ENCODE measurements at regions not wholly inside any gene's neighbourhood (a gene's known extent, or its start where the extent isn't known, plus 50 kb on each side); places are given as distances from the start of the nearest gene placed in this dataset.

- Histone ChIP-seq H4K20me1 (ENCODE audit: control insufficient read depth, insufficient read depth, insufficient read length) (no peaks in the 10 kb centered on the region), H2AFZ (ENCODE audit: low read length) (no peak overlapping the region), H4K5ac (ENCODE audit: insufficient read length, low read depth, low read length) (no peak overlapping the region), H4K8ac (replicated peaks; ENCODE audit: insufficient read length, low read depth, low read length) (no peak overlapping the region), H2AK5ac (ENCODE audit: insufficient read length, low read length) (no peak overlapping the region), H2BK5ac (ENCODE audit: insufficient read length, low read length) (no peak overlapping the region), H3K4me1 (ENCODE audit: insufficient read depth, low read length) (no peaks in the 10 kb centered on the region), H3K27ac (ENCODE audit: insufficient read length, low read depth, low read length) (no peak overlapping the region), H3K9ac (ENCODE audit: extremely low read depth, insufficient read length, low read length) (no peak overlapping the region), H3K56ac (ENCODE audit: insufficient read length, low read depth, low read length) (no peak overlapping the region), H3K14ac (ENCODE audit: insufficient read depth, low read length) (no peak overlapping the region), H2BK15ac (ENCODE audit: low read depth, low read length) (no peak overlapping the region), H3K4ac (ENCODE audit: low read depth, low read length) (no peak overlapping the region), H3K4me2 (ENCODE audit: insufficient read depth, insufficient read length, low read length) (no peak overlapping the region), H3K79me2 (ENCODE audit: insufficient read depth, low read length) (no peaks in the 10 kb centered on the region), H3K27me3 (ENCODE audit: insufficient read depth, low read length) (no peaks in the 10 kb centered on the region), H3K23ac (ENCODE audit: insufficient read length, low read depth, low read length) (no peak overlapping the region), H2BK12ac (ENCODE audit: insufficient read length, low read depth, low read length) (no peak overlapping the region), H2BK20ac (ENCODE audit: low read depth, low read length, poor library complexity, severe bottlenecking) (no peak overlapping the region), H2BK120ac (ENCODE audit: low read depth, low read length, poor library complexity, severe bottlenecking) (no peak overlapping the region), H3K79me1 (ENCODE audit: insufficient read depth, low read depth, low read length, poor library complexity, severe bottlenecking) (no peaks in the 10 kb centered on the region), H3T11ph (ENCODE audit: low read length) (no peak overlapping the region), H3K18ac (ENCODE audit: insufficient read length, low read depth, low read length) (no peak overlapping the region), H3K9me3 (ENCODE audit: control insufficient read depth, low read depth, low read length) (no peaks in the 10 kb centered on the region), H3K23me2 (ENCODE audit: insufficient read length, low read depth, low read length, poor library complexity, severe bottlenecking) (no peaks in the 10 kb centered on the region), H4K91ac (ENCODE audit: insufficient read length, low read depth, low read length) (no peak overlapping the region)
- no peak overlapping the region for H3K27ac Mint-ChIP-seq
- H3K27me3 Mint-ChIP-seq (ENCODE audit: low read depth), result no peaks in the 10 kb centered on the region; the same call in 1 of the 2 replicates
- H3K36me3 Mint-ChIP-seq (ENCODE audit: insufficient read depth in 1 of 3, low read depth in 3 of 3), result no peaks in the 10 kb centered on the region
- no peak for DNase-seq
- no CpG with 5 or more reads among the region's 10 CpGs for WGBS (ENCODE audit: extremely low coverage, insufficient read length, low lambda C conversion rate)
- peaks cover 4 to 9% of the 10 kb centered on the region in 2 experiments for H3K4me1 Mint-ChIP-seq
- no peaks in the 10 kb centered on the region for H3K9me3 Mint-ChIP-seq
- no peak for TF ChIP-seq CTCF (conservative IDR thresholded peaks at IDR 0.05)
- no peak overlapping the region for H3K4me3 Mint-ChIP-seq
Observed at GRCh38 chr4:54941994-54942552, 183.3 kb downstream of the KDR start.
